ENCODE measurements at regions not wholly inside any gene's neighbourhood (a gene's known extent, or its start where the extent isn't known, plus 50 kb on each side); places are given as distances from the start of the nearest gene placed in this dataset.
"Not testable (repeated sequence)": the region's sequence is repeated elsewhere in the genome, so short reads cannot be mapped to it uniquely, and the experiment has no call there.

DNA sequence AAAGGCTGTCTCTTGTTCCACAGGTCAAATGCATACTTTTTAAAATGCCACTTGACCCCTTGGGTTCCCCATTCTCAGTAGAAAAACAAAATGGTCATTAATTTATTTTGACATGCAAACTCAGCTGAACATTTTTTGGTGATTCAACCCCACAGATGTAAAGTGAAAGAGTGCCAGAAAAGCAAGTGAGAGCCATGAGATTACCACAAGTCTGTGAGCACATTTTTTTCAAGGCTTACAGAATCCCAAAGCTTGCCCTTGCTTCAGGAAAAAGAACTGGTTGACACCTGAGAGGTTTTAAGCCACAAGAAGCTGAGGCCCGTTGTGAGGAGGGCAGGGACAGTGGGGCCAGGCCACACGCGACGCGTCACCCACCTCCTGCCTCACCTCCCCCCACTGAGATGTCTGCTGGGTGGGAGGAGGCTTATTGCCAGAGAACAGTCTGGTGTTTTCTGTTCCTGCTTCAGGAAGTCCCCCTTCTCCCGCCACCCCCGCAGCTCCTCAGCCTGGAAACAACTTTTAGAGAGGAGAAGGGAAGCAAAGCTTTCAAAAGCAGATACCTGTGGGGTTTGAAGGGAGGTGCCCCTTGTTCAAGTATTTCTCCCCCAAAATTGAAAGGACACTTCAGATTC, 70.4 kb upstream of the CYP1B1 start:
- TF ChIP-seq, protein P1, sequence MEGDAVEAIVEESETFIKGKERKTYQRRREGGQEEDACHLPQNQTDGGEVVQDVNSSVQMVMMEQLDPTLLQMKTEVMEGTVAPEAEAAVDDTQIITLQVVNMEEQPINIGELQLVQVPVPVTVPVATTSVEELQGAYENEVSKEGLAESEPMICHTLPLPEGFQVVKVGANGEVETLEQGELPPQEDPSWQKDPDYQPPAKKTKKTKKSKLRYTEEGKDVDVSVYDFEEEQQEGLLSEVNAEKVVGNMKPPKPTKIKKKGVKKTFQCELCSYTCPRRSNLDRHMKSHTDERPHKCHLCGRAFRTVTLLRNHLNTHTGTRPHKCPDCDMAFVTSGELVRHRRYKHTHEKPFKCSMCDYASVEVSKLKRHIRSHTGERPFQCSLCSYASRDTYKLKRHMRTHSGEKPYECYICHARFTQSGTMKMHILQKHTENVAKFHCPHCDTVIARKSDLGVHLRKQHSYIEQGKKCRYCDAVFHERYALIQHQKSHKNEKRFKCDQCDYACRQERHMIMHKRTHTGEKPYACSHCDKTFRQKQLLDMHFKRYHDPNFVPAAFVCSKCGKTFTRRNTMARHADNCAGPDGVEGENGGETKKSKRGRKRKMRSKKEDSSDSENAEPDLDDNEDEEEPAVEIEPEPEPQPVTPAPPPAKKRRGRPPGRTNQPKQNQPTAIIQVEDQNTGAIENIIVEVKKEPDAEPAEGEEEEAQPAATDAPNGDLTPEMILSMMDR (conservative IDR thresholded peaks at IDR 0.05; ENCODE audit: low read depth, low read length) = no peak
- peak; percentile 82 for DNase-seq (ENCODE audit: low read depth)
- H3K4me3 ChIP-seq (ENCODE audit: low read depth, low read length) = peak overlapping the region; percentile 15

DNA sequence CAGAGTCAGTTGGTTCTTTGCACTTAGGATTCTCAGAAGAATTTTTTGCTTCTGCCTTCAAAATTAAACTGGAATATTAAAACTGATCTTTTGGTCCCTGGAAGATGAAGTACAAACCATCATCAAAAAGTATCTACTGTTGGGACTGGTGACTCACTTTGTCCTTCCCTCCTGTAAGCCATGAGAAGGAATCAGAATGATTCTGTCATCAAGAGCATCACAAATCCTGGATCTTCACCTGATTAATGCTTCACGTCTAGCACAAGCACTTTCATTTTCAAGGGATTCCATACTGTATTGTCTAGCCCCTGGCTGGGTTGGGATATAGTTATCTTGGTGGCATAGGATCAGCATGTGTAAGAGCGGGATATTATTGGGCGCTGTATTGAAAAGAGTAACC, 69.3 kb upstream of the CYP1B1 start:
- TF ChIP-seq, protein P1 (conservative IDR thresholded peaks at IDR 0.05; ENCODE audit: low read depth, low read length) = no peak
- no peak for DNase-seq (ENCODE audit: low read depth)
- H3K4me3 ChIP-seq (ENCODE audit: low read depth, low read length) = no peak overlapping the region

DNA sequence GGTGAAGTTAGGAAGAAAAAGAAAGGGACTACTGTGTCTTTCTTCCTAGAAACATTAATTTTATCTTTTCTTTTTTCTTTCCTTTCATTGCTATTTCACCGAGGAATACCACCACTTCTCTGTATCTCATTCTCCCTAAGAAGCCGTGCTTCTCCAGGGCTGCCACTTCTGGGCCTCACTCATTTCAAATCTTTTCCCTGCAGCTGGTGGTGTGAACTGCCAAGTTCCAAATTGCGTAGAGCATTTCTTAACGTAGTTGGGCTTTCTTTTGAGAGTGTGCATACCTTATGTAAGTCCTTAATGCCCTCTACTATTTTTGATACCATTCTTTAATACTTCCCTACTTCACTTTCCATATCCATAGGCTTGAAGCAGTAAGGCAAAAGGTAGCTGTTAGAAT, 66.7 kb upstream of the CYP1B1 start:
- no peak for DNase-seq (ENCODE audit: low read depth)
- TF ChIP-seq, protein P1 (conservative IDR thresholded peaks at IDR 0.05; ENCODE audit: low read depth, low read length) = no peak
- H3K4me3 ChIP-seq (ENCODE audit: low read depth, low read length) = no peak overlapping the region

GRCh38 chr2:38141501-38141900, 65.5 kb upstream of the CYP1B1 start:
- DNase-seq (ENCODE audit: low read depth) = no peak
- H3K4me3 ChIP-seq (ENCODE audit: low read depth, low read length) = no peak overlapping the region
- TF ChIP-seq, protein P1 (conservative IDR thresholded peaks at IDR 0.05; ENCODE audit: low read depth, low read length) = no peak

GRCh38 chr2:38138996-38139395, 63.0 kb upstream of the CYP1B1 start:
- no peak for DNase-seq (ENCODE audit: low read depth)
- H3K4me3 ChIP-seq (ENCODE audit: low read depth, low read length) = no peak overlapping the region
- TF ChIP-seq, protein P1 (conservative IDR thresholded peaks at IDR 0.05; ENCODE audit: low read depth, low read length) = no peak

- H3K4me3 ChIP-seq (ENCODE audit: low read depth, low read length) = no peak overlapping the region
- TF ChIP-seq, protein P1 (conservative IDR thresholded peaks at IDR 0.05; ENCODE audit: low read depth, low read length) = no peak
- DNase-seq (ENCODE audit: low read depth) = no peak
Observed at GRCh38 chr2:38138419-38138818, 62.5 kb upstream of the CYP1B1 start.

- not testable (repeated sequence) for DNase-seq (ENCODE audit: low read depth); H3K4me3 ChIP-seq (ENCODE audit: low read depth, low read length)
Observed at GRCh38 chr2:38137958-38138357, 62.0 kb upstream of the CYP1B1 start.
